LNCAP (cell line): ENCODE measurements at regions not wholly inside any gene's neighbourhood (a gene's known extent, or its start where the extent isn't known, plus 50 kb on each side); places are given as distances from the start of the nearest gene placed in this dataset.

Experiments used
- CTCF ChIP-seq: fragments of 450-650 bp; IDR thresholded peaks from 2 replicates; pipeline ENCODE4 v1.5.1; 2017; ENCODE audit warnings: mild to moderate bottlenecking

- TF ChIP-seq CTCF = no peak
These were observed 85.8 kb upstream of the NELL2 start for GRCh38 chr12:44961887-44962286.

- no peak for TF ChIP-seq CTCF
These were observed 84.7 kb upstream of the NELL2 start for GRCh38 chr12:44960856-44961255.

- no peak for TF ChIP-seq CTCF
These were observed 84.3 kb upstream of the NELL2 start for GRCh38 chr12:44960423-44960822.

- TF ChIP-seq CTCF = no peak
These were observed 71.0 kb upstream of the NELL2 start for GRCh38 chr12:44947163-44947562.

GRCh38 chr12:44942714-44943113 lies 66.6 kb upstream of the NELL2 start:
- no peak for TF ChIP-seq CTCF

- TF ChIP-seq CTCF = peak; percentile 61
These were observed 55.0 kb upstream of the NELL2 start for GRCh38 chr12:44930972-44931600.

- no peak for TF ChIP-seq CTCF
These were observed 53.2 kb upstream of the NELL2 start for GRCh38 chr12:44929236-44929885.
